IMR-90 (cell line): ENCODE measurements at regions not wholly inside any gene's neighbourhood (a gene's known extent, or its start where the extent isn't known, plus 50 kb on each side); places are given as distances from the start of the nearest gene placed in this dataset.

ENCODE experiments used
- ATAC-seq: fragments of 200-7000 bp; cut with Tn5 transposase; 2 replicates; pipeline ENCODE4 v1.9.1; 2020; ENCODE audit warnings: low read depth, mild to moderate bottlenecking, moderate library complexity
- BruUV-seq: library from RNA; stranded (reverse); fragments of 400-500 nt; replicated peaks from 2 replicates; lab custom pipeline; 2021; lab: Mats Ljungman, UMichigan
- CTCF ChIA-PET: fragments of 300-600 bp; formaldehyde crosslinking; extraction: SDS; loops from one replicate; lab custom pipeline; 2021; ENCODE audit warnings: antibody characterized with exemption; lab: Yijun Ruan, JAX
- POLR2A ChIA-PET: fragments of 300-600 bp; sonication (Branson Sonifier 250); formaldehyde crosslinking; loops from one replicate; lab custom pipeline; 2022; ENCODE audit warnings: antibody characterized with exemption; ENCODE audit not compliant: unreplicated experiment; lab: Charles Lee
- DNase-seq: peaks from one replicate; pipeline ENCODE4 v3.0.0; 2013
- H2AFZ ChIP-seq: replicated peaks from 2 replicates; pipeline ENCODE3; 2013; ENCODE audit warnings: low read length, mild to moderate bottlenecking; ENCODE audit not compliant: poor library complexity
- H2AK5ac ChIP-seq: 2 replicates; pipeline ENCODE4 v1.6.1; 2013; ENCODE audit warnings: low read depth, low read length, inconsistent platforms
- H2AK9ac ChIP-seq: replicated peaks from 2 replicates; pipeline ENCODE3; 2013; ENCODE audit warnings: mild to moderate bottlenecking, low read depth, low read length, moderate library complexity; ENCODE audit not compliant: poor library complexity
- H2BK120ac ChIP-seq: 2 replicates; pipeline ENCODE4 v1.6.1; 2013; ENCODE audit warnings: low read depth, low read length, inconsistent platforms
- H2BK15ac ChIP-seq: 3 replicates; pipeline ENCODE4 v1.6.1; 2013; ENCODE audit warnings: low read depth, low read length, inconsistent platforms
- H2BK20ac ChIP-seq: 2 replicates; pipeline ENCODE4 v1.6.1; 2013; ENCODE audit warnings: low read depth, mild to moderate bottlenecking, inconsistent platforms, low read length, moderate library complexity
- H2BK5ac ChIP-seq: 2 replicates; pipeline ENCODE4 v1.6.1; 2013; ENCODE audit warnings: mild to moderate bottlenecking, low read depth, low read length, inconsistent platforms; ENCODE audit not compliant: poor library complexity, severe bottlenecking
- H3K14ac ChIP-seq: replicated peaks from 2 replicates; pipeline ENCODE4 v1.6.1; 2013; ENCODE audit warnings: low read depth, low read length, inconsistent platforms
- H3K18ac ChIP-seq: 2 replicates; pipeline ENCODE4 v1.6.1; 2013; ENCODE audit warnings: low read depth, low read length, control low read depth
- H3K23ac ChIP-seq: 2 replicates; pipeline ENCODE4 v1.6.1; 2013; ENCODE audit warnings: low read depth, low read length, inconsistent platforms
- H3K27ac ChIP-seq: 2 replicates; pipeline ENCODE4 v1.5.1; 2013; ENCODE audit warnings: mild to moderate bottlenecking, control low read depth, low read length; ENCODE audit not compliant: insufficient read depth
- H3K27me3 ChIP-seq: 2 replicates; pipeline ENCODE4 v1.6.1; 2013; ENCODE audit warnings: low read length; ENCODE audit not compliant: control insufficient read depth, insufficient read depth
- H3K36me3 ChIP-seq: 2 replicates; pipeline ENCODE4 v1.6.1; 2013; ENCODE audit warnings: low read length, mixed read lengths; ENCODE audit not compliant: control insufficient read depth, insufficient read depth
- H3K4ac ChIP-seq: 2 replicates; pipeline ENCODE4 v1.6.1; 2013; ENCODE audit warnings: low read depth, low read length, inconsistent platforms
- H3K4me1 ChIP-seq: 2 replicates; pipeline ENCODE4 v1.6.1; 2013; ENCODE audit warnings: low read length, mixed read lengths; ENCODE audit not compliant: control insufficient read depth, insufficient read depth
- H3K4me2 ChIP-seq: 2 replicates; pipeline ENCODE4 v1.6.1; 2013; ENCODE audit warnings: low read depth, mild to moderate bottlenecking, control low read depth, low read length, moderate library complexity
- H3K4me3 ChIP-seq: 2 replicates; pipeline ENCODE4 v1.5.1; 2013; ENCODE audit warnings: low read depth, mild to moderate bottlenecking, control low read depth, low read length, moderate library complexity; ENCODE audit not compliant: insufficient read depth
- H3K56ac ChIP-seq: 2 replicates; pipeline ENCODE4 v1.6.1; 2013; ENCODE audit warnings: low read length, inconsistent platforms; ENCODE audit not compliant: insufficient read depth; ENCODE audit errors: extremely low read depth
- H3K79me1 ChIP-seq, 2 experiments: 2 replicates each; pipeline ENCODE4 v1.6.1; 2013; ENCODE audit warnings: low read length in 2 of 2, inconsistent platforms in 1 of 2, low read depth in 1 of 2
- H3K9ac ChIP-seq: 2 replicates; pipeline ENCODE4 v1.6.1; 2013; ENCODE audit warnings: low read depth, low read length, control low read depth
- H3K9me1 ChIP-seq: 2 replicates; pipeline ENCODE4 v1.6.1; 2013; ENCODE audit warnings: low read length, inconsistent platforms; ENCODE audit not compliant: insufficient read depth
- H3K9me3 ChIP-seq: 2 replicates; pipeline ENCODE4 v1.6.1; 2013; ENCODE audit warnings: low read length; ENCODE audit not compliant: control insufficient read depth, insufficient read depth
- H4K20me1 ChIP-seq: 2 replicates; pipeline ENCODE4 v1.6.1; 2013; ENCODE audit warnings: low read length, inconsistent platforms; ENCODE audit not compliant: insufficient read depth
- H4K5ac ChIP-seq: 2 replicates; pipeline ENCODE4 v1.6.1; 2013; ENCODE audit warnings: mild to moderate bottlenecking, low read depth, low read length, control low read depth
- H4K8ac ChIP-seq, 2 experiments: 2 replicates each; pipeline ENCODE4 v1.6.1; 2013; ENCODE audit warnings: low read depth in 2 of 2, low read length in 2 of 2, control low read depth in 1 of 2, inconsistent platforms in 1 of 2
- H4K91ac ChIP-seq: 2 replicates; pipeline ENCODE4 v1.6.1; 2013; ENCODE audit warnings: low read depth, low read length, inconsistent platforms; ENCODE audit not compliant: insufficient read depth
- CEBPB ChIP-seq: IDR thresholded peaks from 2 replicates; pipeline ENCODE4 v1.6.1; 2012; ENCODE audit warnings: low read depth, low read length, improper control_type of control experiment
- CHD1 ChIP-seq: IDR thresholded peaks from 2 replicates; pipeline ENCODE4 v1.6.1; 2012; ENCODE audit warnings: low read depth, low read length, improper control_type of control experiment
- MXI1 ChIP-seq: IDR thresholded peaks from 2 replicates; pipeline ENCODE4 v1.6.1; 2012; ENCODE audit warnings: low read depth, mild to moderate bottlenecking, low read length, moderate library complexity, borderline replicate concordance
- WGBS, 2 experiments: methylation state at CpG; one replicate each; pipeline versions ENCODE4 v1.1.5 to v1.1.7; 2013; ENCODE audit warnings: missing lambda C conversion rate in 2 of 2; ENCODE audit not compliant: insufficient read length in 1 of 2; ENCODE audit errors: extremely low coverage in 2 of 2; 5-methylcytosine and 5-hydroxymethylcytosine counted together
- dilution Hi-C: fragments of 300-500 bp; cut with HindIII; formaldehyde crosslinking; loops from one replicate; pipeline ENCODE4 v1.14.3; 2018; ENCODE audit warnings: low sequenced_read_pairs; ENCODE audit not compliant: unreplicated experiment
- in situ Hi-C: fragments of 300-500 bp; cut with MboI; formaldehyde crosslinking; loops from 3 replicates; pipeline ENCODE4 v1.14.3; 2019; ENCODE audit warnings: low sequenced_read_pairs, inconsistent platforms, mixed read lengths
- intact Hi-C: fragments of 100-400 bp; cut with micrococcal nuclease; formaldehyde crosslinking; loops from 2 replicates; pipeline ENCODE4 v1.10.0; 2022

GRCh38 chr9:119852390-119852789 lies 483.2 kb upstream of the BRINP1 start:
- no peak for ATAC-seq
- dilution Hi-C loops = no loop called here

More at GRCh38 chr9:119852390-119852789, 483.2 kb upstream of the BRINP1 start:
- Histone ChIP-seq H3K36me3 (no peaks in the 10 kb centered on the region), H2BK120ac (no peak overlapping the region), H4K20me1 (no peaks in the 10 kb centered on the region), H4K5ac (no peak overlapping the region), H4K8ac (no peak overlapping the region), H4K91ac (no peak overlapping the region), H3K4me1 (no peaks in the 10 kb centered on the region), H3K9me3 (no peaks in the 10 kb centered on the region), H2AK9ac (no peak overlapping the region), H2AK5ac (no peak overlapping the region), H3K56ac (no peak overlapping the region), H3K9ac (no peak overlapping the region), H3K27ac (no peak overlapping the region), H2AFZ (no peak overlapping the region), H3K4me2 (no peak overlapping the region), H3K4me3 (no peak overlapping the region), H2BK5ac (no peak overlapping the region), H2BK20ac (no peak overlapping the region), H3K9me1 (no peaks in the 10 kb centered on the region), H3K27me3 (no peaks in the 10 kb centered on the region), H3K14ac (no peak overlapping the region), H2BK15ac (no peak overlapping the region), H3K23ac (no peak overlapping the region), H3K4ac (no peak overlapping the region), H3K79me1 (no peaks in the 10 kb centered on the region), H3K18ac (no peak overlapping the region)
- intact Hi-C loops = no loop called here
- WGBS, 2 experiments = 0% methylated on average over 4 of the region's 7 CpGs; no CpG with 5 or more reads in 1 of the 2 experiments
- no TSS peak for BruUV-seq
- no peak for DNase-seq
- ChIA-PET CTCF (no interaction called here), POLR2A (no interaction called here)
- in situ Hi-C loops = no loop called here
- no peak for TF ChIP-seq CEBPB
- TF ChIP-seq MXI1 = no peak
- TF ChIP-seq CHD1 = no peak
